Esophagus squamous epithelium (tissue), 5 donors: ENCODE measurements at regions not wholly inside any gene's neighbourhood (a gene's known extent, or its start where the extent isn't known, plus 50 kb on each side); places are given as distances from the start of the nearest gene placed in this dataset.
"Not testable (repeated sequence)": the region's sequence is repeated elsewhere in the genome, so short reads cannot be mapped to it uniquely, and the experiment has no call there.

Experiments used
- DNase-seq: peaks from one replicate; lab custom pipeline; 2025; lab: John Stamatoyannopoulos, UW
- H3K27ac ChIP-seq, 4 donors: fragments of 200-600 bp; sonication (generic); one replicate each; pipeline ENCODE4 v1.5.1; 2016 to 2019; ENCODE audit warnings: mild to moderate bottlenecking in 1 of 4
- H3K27me3 ChIP-seq, 4 donors: fragments of 200-600 bp; sonication (generic); 1 replicate in 3 of 4; 2 replicates in 1 of 4; pipeline versions ENCODE4 v1.5.1 to v1.6.0; 2017 to 2021; ENCODE audit warnings: antibody characterized with exemption in 1 of 4
- H3K36me3 ChIP-seq, 3 donors: fragments of 200-600 bp; sonication (generic); one replicate each; pipeline ENCODE4 v1.5.1; 2016 to 2019
- H3K4me1 ChIP-seq, 3 donors: fragments of 200-600 bp; sonication (generic); one replicate each; pipeline ENCODE4 v1.5.1; 2017 to 2019
- H3K4me3 ChIP-seq, 4 donors: fragments of 200-600 bp; sonication (generic); 1 replicate in 3 of 4; 2 replicates in 1 of 4; pipeline ENCODE4 v1.5.1; 2016 to 2019; ENCODE audit warnings: mild to moderate bottlenecking in 2 of 4, moderate library complexity in 1 of 4
- H3K9me3 ChIP-seq, 3 donors: fragments of 200-600 bp; sonication (generic); one replicate each; pipeline ENCODE4 v1.5.1; 2016 to 2019
- POLR2A ChIP-seq, 4 donors: fragments of 450-650 bp; IDR thresholded peaks; one replicate each; pipeline ENCODE4 v1.6.1; 2017; ENCODE audit warnings: antibody characterized with exemption in 4 of 4, mild to moderate bottlenecking in 4 of 4, moderate library complexity in 3 of 4
- WGBS, 2 donors: methylation state at CpG; one replicate each; pipeline ENCODE4 v1.1.5; 2018; 5-methylcytosine and 5-hydroxymethylcytosine counted together
- intact Hi-C: fragments of 100-400 bp; cut with DNase I; formaldehyde crosslinking; loops from one replicate; pipeline ENCODE4 v1.15.0; 2022
- TF ChIP-seq, protein P1 (sequence below), 6 experiments: fragments of 450-650 bp in 4 of 6; fragments of 200-600 bp in 2 of 6; sonication (generic) in 2 of 6; IDR thresholded peaks; one replicate each; pipeline ENCODE4 v1.5.1; 2016 to 2019; ENCODE audit warnings: antibody characterized with exemption in 6 of 6, mild to moderate bottlenecking in 4 of 6, moderate library complexity in 4 of 6
- donor health status: DM: yes; HTN: yes; CAD: no.

DNA sequence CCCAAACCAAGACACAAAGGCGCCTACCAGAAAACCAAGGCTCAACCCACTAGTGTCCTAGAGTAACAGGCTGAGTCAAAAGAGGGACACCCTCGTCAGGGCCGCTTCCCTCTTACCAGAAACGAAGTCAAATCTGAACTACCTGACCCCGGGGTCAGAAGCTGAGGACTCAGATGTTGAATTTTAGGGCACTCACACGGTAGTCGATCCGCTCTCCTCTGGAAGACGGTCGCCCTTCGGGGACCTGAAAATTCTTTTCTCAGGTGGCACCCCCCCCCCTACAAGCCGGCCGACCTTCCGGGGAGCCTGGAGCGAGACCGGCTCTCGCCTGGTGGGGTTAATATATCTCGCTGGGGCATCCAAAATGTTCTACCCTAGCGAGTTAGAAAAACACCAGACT lies 121.1 kb upstream of the KCNJ3 start:
- intact Hi-C loops = no loop called here

DNA sequence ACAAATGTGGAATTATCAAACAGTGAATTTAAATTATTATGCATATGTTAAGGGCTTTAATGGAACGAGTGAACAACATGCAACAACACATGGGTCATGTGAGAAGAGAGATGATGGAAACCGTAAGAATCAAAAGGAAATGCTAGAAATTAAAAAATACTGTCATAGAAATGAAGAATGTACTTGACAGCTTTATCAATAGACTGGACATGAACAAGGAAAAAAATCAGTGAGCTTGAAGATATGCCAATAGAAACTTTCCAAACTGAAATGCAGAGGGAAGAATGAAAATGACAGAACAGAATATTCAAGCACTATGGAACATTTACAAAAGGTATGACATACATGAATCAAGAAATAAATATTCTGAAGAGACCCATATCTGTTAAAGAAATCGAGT lies 117.7 kb upstream of the KCNJ3 start:
- 56 to 59% methylated on average over 3 of the region's 3 CpGs for WGBS, 2 donors
- intact Hi-C loops = no loop called here
- Histone ChIP-seq H3K4me3 (no peak overlapping the region), H3K4me1 (no peaks in the 10 kb centered on the region), H3K9me3 (peaks cover 0 to 8% (median 0%) of the 10 kb centered on the region in 3 donors), H3K27ac (no peak overlapping the region), H3K27me3 (no peaks in the 10 kb centered on the region), H3K36me3 (no peaks in the 10 kb centered on the region)
- DNase-seq = no peak
- TF ChIP-seq, protein P1, sequence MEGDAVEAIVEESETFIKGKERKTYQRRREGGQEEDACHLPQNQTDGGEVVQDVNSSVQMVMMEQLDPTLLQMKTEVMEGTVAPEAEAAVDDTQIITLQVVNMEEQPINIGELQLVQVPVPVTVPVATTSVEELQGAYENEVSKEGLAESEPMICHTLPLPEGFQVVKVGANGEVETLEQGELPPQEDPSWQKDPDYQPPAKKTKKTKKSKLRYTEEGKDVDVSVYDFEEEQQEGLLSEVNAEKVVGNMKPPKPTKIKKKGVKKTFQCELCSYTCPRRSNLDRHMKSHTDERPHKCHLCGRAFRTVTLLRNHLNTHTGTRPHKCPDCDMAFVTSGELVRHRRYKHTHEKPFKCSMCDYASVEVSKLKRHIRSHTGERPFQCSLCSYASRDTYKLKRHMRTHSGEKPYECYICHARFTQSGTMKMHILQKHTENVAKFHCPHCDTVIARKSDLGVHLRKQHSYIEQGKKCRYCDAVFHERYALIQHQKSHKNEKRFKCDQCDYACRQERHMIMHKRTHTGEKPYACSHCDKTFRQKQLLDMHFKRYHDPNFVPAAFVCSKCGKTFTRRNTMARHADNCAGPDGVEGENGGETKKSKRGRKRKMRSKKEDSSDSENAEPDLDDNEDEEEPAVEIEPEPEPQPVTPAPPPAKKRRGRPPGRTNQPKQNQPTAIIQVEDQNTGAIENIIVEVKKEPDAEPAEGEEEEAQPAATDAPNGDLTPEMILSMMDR (IDR thresholded peaks at IDR 0.05) = no peak
- TF ChIP-seq POLR2A (IDR thresholded peaks at IDR 0.05) = no peak

More for the DNA sequence above, 121.1 kb upstream of the KCNJ3 start:
- no peak for DNase-seq
- TF ChIP-seq, protein P1 (IDR thresholded peaks at IDR 0.05) = no peak
- no peak for TF ChIP-seq POLR2A (IDR thresholded peaks at IDR 0.05)
- no peak overlapping the region for H3K4me3 ChIP-seq
- WGBS, 2 donors = 71 to 87% methylated on average over 9 to 16 of the region's 19 CpGs
- no peaks in the 10 kb centered on the region for H3K27me3 ChIP-seq
- no peaks in the 10 kb centered on the region for H3K36me3 ChIP-seq
- H3K27ac ChIP-seq = no peak overlapping the region
- H3K9me3 ChIP-seq = no peaks in the 10 kb centered on the region
- H3K4me1 ChIP-seq = no peaks in the 10 kb centered on the region

DNA sequence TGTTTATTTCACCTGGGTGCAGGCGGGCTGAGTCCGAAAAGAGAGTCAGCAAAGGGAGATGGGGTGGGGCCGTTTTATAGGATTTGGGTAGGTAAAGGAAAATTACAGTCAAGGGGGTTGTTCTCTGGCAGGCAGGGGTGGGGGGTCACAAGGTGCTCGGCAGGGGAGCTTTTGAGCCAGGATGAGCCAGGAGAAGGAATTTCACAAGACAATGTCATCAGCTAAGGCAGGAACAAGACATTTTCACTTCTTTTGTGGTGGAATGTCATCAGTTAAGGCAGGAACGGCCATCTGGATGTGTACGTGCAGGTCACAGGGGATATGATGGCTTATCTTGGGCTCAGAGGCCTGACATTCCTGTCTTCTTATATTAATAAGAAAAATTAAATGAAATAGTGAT lies 115.8 kb upstream of the KCNJ3 start:
- H3K27me3 ChIP-seq, H3K36me3 ChIP-seq, intact Hi-C loops, H3K9me3 ChIP-seq, H3K4me1 ChIP-seq, H3K4me3 ChIP-seq, H3K27ac ChIP-seq, DNase-seq: not testable (repeated sequence)
- WGBS, 2 donors = 56 to 62% methylated on average over 4 to 6 of the region's 6 CpGs

DNA sequence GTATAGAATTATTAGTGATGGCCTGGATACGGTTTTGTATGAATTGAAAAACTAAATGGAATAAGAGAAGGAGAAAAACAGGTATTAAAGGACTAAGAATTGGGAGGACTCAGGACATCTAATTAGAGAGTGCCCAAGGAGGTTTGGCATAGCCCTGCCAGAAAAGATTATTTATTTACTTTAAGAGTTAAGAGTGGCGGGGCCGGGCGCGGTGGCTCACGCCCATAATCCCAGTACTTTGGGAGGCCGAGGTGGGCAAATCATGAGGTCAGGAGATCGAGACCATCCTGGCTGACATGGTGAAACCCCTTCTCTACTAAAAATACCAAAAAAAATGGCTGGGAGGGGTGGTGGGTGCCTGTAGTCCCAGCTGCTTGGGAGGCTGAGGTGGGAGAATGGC lies 115.2 kb upstream of the KCNJ3 start:
- H3K27ac ChIP-seq, DNase-seq, H3K4me1 ChIP-seq, H3K4me3 ChIP-seq, H3K27me3 ChIP-seq, H3K36me3 ChIP-seq, intact Hi-C loops, H3K9me3 ChIP-seq: not testable (repeated sequence)
- WGBS, 2 donors = 91 to 93% methylated on average over 8 of the region's 8 CpGs

DNA sequence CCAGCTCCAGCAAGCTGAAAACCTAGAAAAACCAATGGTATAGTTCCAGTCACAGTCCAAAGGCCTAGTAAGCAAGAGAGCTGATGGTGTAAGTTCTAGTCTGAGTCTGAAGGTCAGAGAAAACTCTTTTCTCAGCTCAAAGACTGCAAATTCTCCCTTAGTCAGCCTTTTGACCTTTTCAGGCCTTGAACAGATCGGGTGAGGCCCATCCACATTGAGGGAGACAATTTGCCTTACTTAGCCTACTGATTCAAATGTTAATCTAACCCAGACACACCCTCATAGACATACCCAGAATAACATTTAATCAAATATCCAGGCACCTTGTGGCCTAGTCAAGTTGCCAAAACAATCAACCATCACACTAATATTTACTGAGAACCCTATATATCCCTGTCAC lies 110.8 kb upstream of the KCNJ3 start:
- Histone ChIP-seq H3K9me3 (peaks cover 0 to 8% (median 0%) of the 10 kb centered on the region in 3 donors), H3K27ac (no peak overlapping the region), H3K27me3 (no peaks in the 10 kb centered on the region), H3K4me3 (no peak overlapping the region), H3K4me1 (no peaks in the 10 kb centered on the region), H3K36me3 (no peaks in the 10 kb centered on the region)
- no peak for DNase-seq
- TF ChIP-seq, protein P1 (IDR thresholded peaks at IDR 0.05) = no peak
- no peak for TF ChIP-seq POLR2A (IDR thresholded peaks at IDR 0.05)
- WGBS, 2 donors = 40 to 53% methylated on average over 1 of the region's 1 CpG
- intact Hi-C loops = no loop called here

DNA sequence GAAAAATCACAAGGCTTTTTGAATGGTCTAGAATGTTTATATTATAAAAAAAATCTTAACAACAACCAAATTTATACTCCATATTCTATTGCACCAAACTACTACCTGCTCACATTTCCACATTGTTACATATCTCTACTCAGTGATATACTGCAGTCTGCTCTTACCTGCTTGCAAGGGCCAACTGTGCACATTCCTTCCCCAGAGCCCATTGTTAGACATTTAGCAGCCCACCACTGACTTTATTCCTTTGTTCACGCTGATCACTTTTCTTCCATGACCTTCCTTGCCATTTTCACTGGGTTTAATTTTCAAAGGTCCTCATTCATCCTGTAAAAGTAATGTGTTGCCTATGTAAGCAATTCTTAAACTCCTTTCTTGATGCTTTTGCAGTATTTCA lies 109.7 kb upstream of the KCNJ3 start:
- Histone ChIP-seq H3K9me3 (peaks cover 0 to 2% (median 0%) of the 10 kb centered on the region in 3 donors), H3K36me3 (no peaks in the 10 kb centered on the region), H3K27me3 (no peaks in the 10 kb centered on the region), H3K27ac (no peak overlapping the region), H3K4me3 (no peak overlapping the region), H3K4me1 (no peaks in the 10 kb centered on the region)
- TF ChIP-seq, protein P1 (IDR thresholded peaks at IDR 0.05) = no peak
- no peak for TF ChIP-seq POLR2A (IDR thresholded peaks at IDR 0.05)
- intact Hi-C loops = no loop called here
- no peak for DNase-seq
- whole genome bisulfite sequencing, 2 donors = 35 to 40% methylated on average over 1 of the region's 1 CpG
